Esophagus muscularis mucosa (tissue), 4 donors: ENCODE measurements at regions not wholly inside any gene's neighbourhood (a gene's known extent, or its start where the extent isn't known, plus 50 kb on each side); places are given as distances from the start of the nearest gene placed in this dataset.

ENCODE experiments used
- DNase-seq: peaks from one replicate; pipeline ENCODE4 v3.0.0-alpha.2; 2017; ENCODE audit errors: extremely low spot score
- H3K27ac ChIP-seq, 4 donors: fragments of 200-600 bp; sonication (generic); replicated peaks in 1 of 4; 1 replicate in 3 of 4; 2 replicates in 1 of 4; pipeline ENCODE4 v1.5.1; 2016 to 2019; ENCODE audit warnings: mild to moderate bottlenecking in 1 of 4
- H3K27me3 ChIP-seq, 4 donors: fragments of 200-600 bp; sonication (generic); one replicate each; pipeline versions ENCODE4 v1.5.1 to v1.6.0; 2016 to 2019
- H3K36me3 ChIP-seq, 4 donors: fragments of 200-600 bp; sonication (generic); one replicate each; pipeline ENCODE4 v1.5.1; 2016 to 2019
- H3K4me1 ChIP-seq, 4 donors: fragments of 200-600 bp; sonication (generic); one replicate each; pipeline ENCODE4 v1.5.1; 2016 to 2019
- H3K4me3 ChIP-seq, 4 donors: fragments of 200-600 bp; sonication (generic); 1 replicate in 2 of 4; 2 replicates in 2 of 4; pipeline ENCODE4 v1.5.1; 2016 to 2019; ENCODE audit warnings: mild to moderate bottlenecking in 4 of 4, moderate library complexity in 1 of 4
- H3K9me3 ChIP-seq, 4 donors: fragments of 200-600 bp; sonication (generic); 1 replicate in 3 of 4; 2 replicates in 1 of 4; pipeline ENCODE4 v1.5.1; 2016 to 2019
- EP300 ChIP-seq: sonication (generic); formaldehyde crosslinking; IDR thresholded peaks from one replicate; pipeline ENCODE4 v1.6.1; 2017; ENCODE audit warnings: antibody characterized with exemption
- POLR2A ChIP-seq: fragments of 450-650 bp; IDR thresholded peaks from one replicate; pipeline ENCODE4 v1.6.1; 2017; ENCODE audit warnings: antibody characterized with exemption, moderate library complexity, mild to moderate bottlenecking, low read depth
- POLR2AphosphoS5 ChIP-seq, 2 donors: sonication (generic); formaldehyde crosslinking; IDR thresholded peaks; one replicate each; pipeline ENCODE4 v1.6.1; 2017; ENCODE audit warnings: antibody characterized with exemption in 2 of 2
- WGBS: methylation state at CpG from one replicate; pipeline ENCODE4 v1.1.5; 2018; 5-methylcytosine and 5-hydroxymethylcytosine counted together
- intact Hi-C: fragments of 100-400 bp; cut with DNase I; formaldehyde crosslinking; loops from one replicate; pipeline ENCODE4 v1.15.1; 2023
- TF ChIP-seq, protein P1 (sequence below), 3 experiments: fragments of 200-600 bp in 2 of 3; fragments of 450-650 bp in 1 of 3; sonication (generic) in 2 of 3; IDR thresholded peaks; one replicate each; pipeline ENCODE4 v1.5.1; 2017 to 2019; ENCODE audit warnings: antibody characterized with exemption in 3 of 3, mild to moderate bottlenecking in 2 of 3, moderate library complexity in 1 of 3

DNA sequence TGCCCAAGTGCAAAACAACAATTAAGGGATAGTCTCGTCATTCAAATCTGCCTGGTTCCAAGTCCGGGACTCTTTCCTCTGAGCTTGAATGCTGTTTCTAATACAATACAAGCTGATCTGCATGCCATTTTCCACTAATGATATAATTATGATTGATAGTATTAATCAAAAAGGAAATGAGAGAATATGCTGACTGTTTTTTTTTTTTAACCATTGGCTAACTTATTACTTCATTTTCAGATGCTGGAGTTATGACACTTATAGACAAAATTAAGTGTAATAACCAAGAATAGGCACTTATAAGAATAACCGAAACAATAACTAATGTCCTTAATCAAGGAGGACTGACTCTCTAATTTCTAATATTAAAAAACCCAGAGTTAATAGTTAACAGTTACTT, 343.6 kb downstream of the LPIN1 start:
- H3K27me3 ChIP-seq: no peaks in the 10 kb centered on the region
- no peak overlapping the region for H3K27ac ChIP-seq
- no peak overlapping the region for H3K4me3 ChIP-seq
- intact Hi-C loops: no loop called here
- H3K4me1 ChIP-seq: no peaks in the 10 kb centered on the region
- no peaks in the 10 kb centered on the region for H3K36me3 ChIP-seq
- TF ChIP-seq, protein P1, sequence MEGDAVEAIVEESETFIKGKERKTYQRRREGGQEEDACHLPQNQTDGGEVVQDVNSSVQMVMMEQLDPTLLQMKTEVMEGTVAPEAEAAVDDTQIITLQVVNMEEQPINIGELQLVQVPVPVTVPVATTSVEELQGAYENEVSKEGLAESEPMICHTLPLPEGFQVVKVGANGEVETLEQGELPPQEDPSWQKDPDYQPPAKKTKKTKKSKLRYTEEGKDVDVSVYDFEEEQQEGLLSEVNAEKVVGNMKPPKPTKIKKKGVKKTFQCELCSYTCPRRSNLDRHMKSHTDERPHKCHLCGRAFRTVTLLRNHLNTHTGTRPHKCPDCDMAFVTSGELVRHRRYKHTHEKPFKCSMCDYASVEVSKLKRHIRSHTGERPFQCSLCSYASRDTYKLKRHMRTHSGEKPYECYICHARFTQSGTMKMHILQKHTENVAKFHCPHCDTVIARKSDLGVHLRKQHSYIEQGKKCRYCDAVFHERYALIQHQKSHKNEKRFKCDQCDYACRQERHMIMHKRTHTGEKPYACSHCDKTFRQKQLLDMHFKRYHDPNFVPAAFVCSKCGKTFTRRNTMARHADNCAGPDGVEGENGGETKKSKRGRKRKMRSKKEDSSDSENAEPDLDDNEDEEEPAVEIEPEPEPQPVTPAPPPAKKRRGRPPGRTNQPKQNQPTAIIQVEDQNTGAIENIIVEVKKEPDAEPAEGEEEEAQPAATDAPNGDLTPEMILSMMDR (IDR thresholded peaks at IDR 0.05): no peak
- TF ChIP-seq POLR2AphosphoS5 (IDR thresholded peaks at IDR 0.05): no peak
- no peak for TF ChIP-seq EP300
- TF ChIP-seq POLR2A: no peak
- H3K9me3 ChIP-seq: peaks cover 0 to 5% (median 0%) of the 10 kb centered on the region in 4 donors
- WGBS: 90% methylated on average over 3 of the region's 3 CpGs
- DNase-seq: no peak

DNA sequence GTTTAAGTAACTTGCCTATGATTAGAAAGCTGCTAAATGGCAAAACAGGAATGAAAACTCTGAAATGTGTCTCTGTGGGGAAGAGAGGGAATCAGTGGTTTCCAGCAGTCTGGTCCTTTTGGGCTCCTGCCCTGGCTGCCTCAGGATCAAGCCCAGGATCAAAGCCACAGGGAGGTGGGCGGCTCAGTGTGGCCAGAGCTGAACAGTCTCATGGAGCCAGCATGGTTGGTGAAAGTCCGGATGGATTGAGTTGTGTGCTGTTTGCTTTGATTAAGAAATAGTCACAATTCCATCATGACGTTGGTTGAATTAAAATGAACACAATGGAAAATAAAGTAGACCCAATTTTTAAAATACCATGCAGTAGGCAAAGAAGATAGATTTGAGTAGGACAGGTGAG, 344.2 kb downstream of the LPIN1 start:
- Histone ChIP-seq H3K4me3 (no peak overlapping the region), H3K27me3 (no peaks in the 10 kb centered on the region), H3K36me3 (no peaks in the 10 kb centered on the region), H3K27ac (no peak overlapping the region), H3K9me3 (peaks cover 0 to 5% (median 0%) of the 10 kb centered on the region in 4 donors), H3K4me1 (no peaks in the 10 kb centered on the region)
- DNase-seq: no peak
- 80% methylated on average over 3 of the region's 3 CpGs for WGBS
- intact Hi-C loops: no loop called here
- TF ChIP-seq, protein P1 (IDR thresholded peaks at IDR 0.05): no peak
- TF ChIP-seq POLR2A: no peak
- TF ChIP-seq POLR2AphosphoS5 (IDR thresholded peaks at IDR 0.05): no peak
- TF ChIP-seq EP300: no peak

DNA sequence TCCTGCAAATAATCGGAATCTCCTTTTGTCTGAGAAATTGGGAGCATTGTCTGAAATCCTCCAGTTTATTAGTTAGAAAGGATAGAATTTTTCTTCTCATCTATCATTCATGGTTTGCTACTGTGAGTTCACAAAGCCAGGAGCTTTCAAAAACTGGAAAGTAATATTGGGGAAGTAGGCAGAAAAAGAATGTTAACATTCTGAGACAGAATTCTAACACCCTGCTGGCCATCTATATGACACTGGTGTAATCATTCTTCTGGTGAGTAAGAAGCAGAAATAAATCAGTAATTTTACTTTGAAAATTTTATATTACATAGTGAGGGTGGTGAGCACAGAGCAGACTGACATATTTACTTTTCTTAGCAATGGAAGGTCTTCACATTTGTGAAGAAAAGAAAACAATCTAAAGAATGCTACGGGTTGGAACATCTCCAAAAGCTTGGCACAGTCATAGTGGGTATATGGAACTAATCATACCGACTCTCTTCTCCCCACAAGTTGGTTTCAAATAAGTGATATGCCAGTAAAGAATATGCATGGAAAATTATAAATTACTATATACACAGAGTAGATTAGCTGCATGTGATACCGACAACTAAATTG, 344.9 kb downstream of the LPIN1 start:
- H3K27me3 ChIP-seq: no peaks in the 10 kb centered on the region
- no peak overlapping the region for H3K4me3 ChIP-seq
- 65% methylated on average over 4 of the region's 4 CpGs for WGBS
- peaks cover 0 to 5% (median 0%) of the 10 kb centered on the region in 4 donors for H3K9me3 ChIP-seq
- no peaks in the 10 kb centered on the region for H3K36me3 ChIP-seq
- no peak for TF ChIP-seq POLR2A
- TF ChIP-seq, protein P1 (IDR thresholded peaks at IDR 0.05): no peak
- no peak for TF ChIP-seq EP300
- TF ChIP-seq POLR2AphosphoS5 (IDR thresholded peaks at IDR 0.05): no peak
- no peak for DNase-seq
- intact Hi-C loops: no loop called here
- H3K4me1 ChIP-seq: no peaks in the 10 kb centered on the region
- H3K27ac ChIP-seq: no peak overlapping the region

DNA sequence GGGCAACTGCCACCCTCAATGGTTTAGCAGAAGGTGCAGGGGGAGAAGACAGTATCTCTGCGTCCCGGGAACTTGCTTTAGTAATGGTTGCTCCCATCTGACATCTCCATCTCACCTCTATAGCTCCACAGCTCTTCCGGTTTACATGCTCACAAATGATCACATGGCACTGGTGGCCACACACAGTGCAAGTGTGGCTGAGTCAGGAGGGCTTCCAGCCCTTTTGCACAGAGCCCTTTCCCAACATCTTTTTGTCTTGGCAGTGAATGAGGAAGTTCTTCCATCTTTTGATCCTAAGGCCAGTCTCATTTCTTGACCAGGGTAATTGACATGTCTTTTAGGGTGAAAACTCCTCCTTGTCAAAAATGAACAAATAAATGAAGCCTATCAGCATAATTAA, 347.7 kb downstream of the LPIN1 start:
- H3K36me3 ChIP-seq: no peaks in the 10 kb centered on the region
- WGBS: 92% methylated on average over 3 of the region's 3 CpGs
- H3K9me3 ChIP-seq: no peaks in the 10 kb centered on the region
- H3K27me3 ChIP-seq: no peaks in the 10 kb centered on the region
- intact Hi-C loops: no loop called here
- no peak overlapping the region for H3K27ac ChIP-seq
- TF ChIP-seq POLR2AphosphoS5 (IDR thresholded peaks at IDR 0.05) (no peak), POLR2A (no peak), EP300 (no peak)
- TF ChIP-seq, protein P1 (IDR thresholded peaks at IDR 0.05): no peak
- no peaks in the 10 kb centered on the region for H3K4me1 ChIP-seq
- no peak overlapping the region for H3K4me3 ChIP-seq
- no peak for DNase-seq
